ENCODE measurements at regions not wholly inside any gene's neighbourhood (a gene's known extent, or its start where the extent isn't known, plus 50 kb on each side); places are given as distances from the start of the nearest gene placed in this dataset.

- no peak for TF ChIP-seq CTCF (IDR thresholded peaks at IDR 0.05; ENCODE audit: extremely low read depth, insufficient read depth, missing control alignments)
- no peak for DNase-seq (ENCODE audit: low spot score)
Observed at GRCh38 chr5:53418826-53419658, 61.4 kb upstream of the FST start.

GRCh38 chr5:53422539-53422938 is 57.9 kb upstream of the FST start:
- DNase-seq (ENCODE audit: low spot score) = no peak
- in situ Hi-C loops (cut with MboI; ENCODE audit: low pct_unique_long_range_greater_than_20kb, low sequenced_read_pairs, unreplicated experiment) = no loop called here
- no peak for TF ChIP-seq CTCF (IDR thresholded peaks at IDR 0.05; ENCODE audit: extremely low read depth, insufficient read depth, missing control alignments)

More at GRCh38 chr5:53418826-53419658, 61.4 kb upstream of the FST start:
- in situ Hi-C loops (cut with MboI; ENCODE audit: low pct_unique_long_range_greater_than_20kb, low sequenced_read_pairs, unreplicated experiment) = no loop called here

GRCh38 chr5:53423724-53424123 is 56.7 kb upstream of the FST start:
- DNase-seq (ENCODE audit: low spot score) = no peak
- no peak for TF ChIP-seq CTCF (IDR thresholded peaks at IDR 0.05; ENCODE audit: extremely low read depth, insufficient read depth, missing control alignments)
- in situ Hi-C loops (cut with MboI; ENCODE audit: low pct_unique_long_range_greater_than_20kb, low sequenced_read_pairs, unreplicated experiment) = no loop called here

- TF ChIP-seq CTCF (IDR thresholded peaks at IDR 0.05; ENCODE audit: extremely low read depth, insufficient read depth, missing control alignments) = no peak
- in situ Hi-C loops (cut with MboI; ENCODE audit: low pct_unique_long_range_greater_than_20kb, low sequenced_read_pairs, unreplicated experiment) = no loop called here
- DNase-seq (ENCODE audit: low spot score) = no peak
Observed at GRCh38 chr5:53424686-53425615, 55.5 kb upstream of the FST start.

- in situ Hi-C loops (cut with MboI; ENCODE audit: low pct_unique_long_range_greater_than_20kb, low sequenced_read_pairs, unreplicated experiment) = no loop called here
- DNase-seq (ENCODE audit: low spot score) = no peak
- peak; percentile 34 for TF ChIP-seq CTCF (IDR thresholded peaks at IDR 0.05; ENCODE audit: extremely low read depth, insufficient read depth, missing control alignments)
Observed at GRCh38 chr5:53425687-53426511, 54.5 kb upstream of the FST start.

GRCh38 chr5:53426512-53426830 is 54.0 kb upstream of the FST start:
- in situ Hi-C loops (cut with MboI; ENCODE audit: low pct_unique_long_range_greater_than_20kb, low sequenced_read_pairs, unreplicated experiment) = no loop called here
- no peak for DNase-seq (ENCODE audit: low spot score)
- TF ChIP-seq CTCF (IDR thresholded peaks at IDR 0.05; ENCODE audit: extremely low read depth, insufficient read depth, missing control alignments) = no peak
